Kidney epithelial cell (primary cell): ENCODE measurements at regions not wholly inside any gene's neighbourhood (a gene's known extent, or its start where the extent isn't known, plus 50 kb on each side); places are given as distances from the start of the nearest gene placed in this dataset.
"Not testable (repeated sequence)": the region's sequence is repeated elsewhere in the genome, so short reads cannot be mapped to it uniquely, and the experiment has no call there.

Experiments used
- DNase-seq: peaks from one replicate; pipeline ENCODE4 v3.0.0-alpha.2; 2010; ENCODE audit warnings: low read depth
- H3K27me3 ChIP-seq: 2 replicates; pipeline ENCODE4 v1.6.0; 2011; ENCODE audit warnings: low read length; ENCODE audit not compliant: control insufficient read depth, insufficient read depth
- H3K36me3 ChIP-seq: 2 replicates; pipeline ENCODE4 v1.5.1; 2011; ENCODE audit warnings: low read length; ENCODE audit not compliant: control insufficient read depth, insufficient read depth
- H3K4me3 ChIP-seq: 2 replicates; pipeline ENCODE4 v1.5.1; 2011; ENCODE audit warnings: low read depth, mild to moderate bottlenecking, control low read depth, low read length

GRCh38 chr16:33913601-33914000 is 454.2 kb downstream of the TP53TG3F start:
- DNase-seq, H3K36me3 ChIP-seq, H3K27me3 ChIP-seq, H3K4me3 ChIP-seq: not testable (repeated sequence)

DNA sequence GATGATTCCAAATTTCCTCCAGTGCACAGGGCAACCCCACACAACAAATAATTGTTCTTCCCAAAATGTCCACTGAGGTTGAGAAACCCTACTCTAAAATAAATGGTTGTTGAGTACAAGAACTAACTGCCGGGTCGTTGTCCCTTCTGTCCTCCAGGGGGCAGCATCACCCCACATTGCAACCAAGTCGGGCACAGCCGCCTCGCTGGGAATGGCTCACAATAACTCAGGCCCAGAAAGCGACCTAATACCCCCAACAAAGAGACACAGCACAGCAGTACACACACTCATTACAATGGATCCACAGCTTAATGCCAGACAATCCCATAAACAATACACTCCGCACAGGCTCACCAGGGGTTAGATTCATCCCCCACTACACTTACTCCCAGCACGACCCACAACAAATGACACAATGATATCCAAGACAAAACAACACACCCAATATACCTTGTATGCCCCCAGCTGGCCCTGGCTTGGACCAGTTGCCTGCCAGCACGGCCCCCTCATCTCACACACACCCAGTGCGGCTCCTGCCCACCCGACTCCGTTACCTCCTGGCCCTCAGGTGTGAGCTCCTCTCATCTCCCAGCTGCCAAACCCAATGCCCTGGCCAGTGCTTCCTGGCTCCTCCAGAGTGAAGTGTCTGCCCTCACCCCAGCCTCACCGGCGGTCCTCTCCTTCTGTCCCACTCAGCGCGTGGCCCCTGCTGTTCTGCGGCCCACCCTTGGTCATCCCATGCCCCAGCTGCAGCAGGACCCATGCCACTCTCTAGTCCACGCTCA is 461.5 kb downstream of the TP53TG3F start:
- DNase-seq, H3K36me3 ChIP-seq, H3K27me3 ChIP-seq, H3K4me3 ChIP-seq: not testable (repeated sequence)

GRCh38 chr16:33922914-33923313 is 463.5 kb downstream of the TP53TG3F start:
- not testable (repeated sequence) for H3K4me3 ChIP-seq, H3K36me3 ChIP-seq, H3K27me3 ChIP-seq, DNase-seq

DNA sequence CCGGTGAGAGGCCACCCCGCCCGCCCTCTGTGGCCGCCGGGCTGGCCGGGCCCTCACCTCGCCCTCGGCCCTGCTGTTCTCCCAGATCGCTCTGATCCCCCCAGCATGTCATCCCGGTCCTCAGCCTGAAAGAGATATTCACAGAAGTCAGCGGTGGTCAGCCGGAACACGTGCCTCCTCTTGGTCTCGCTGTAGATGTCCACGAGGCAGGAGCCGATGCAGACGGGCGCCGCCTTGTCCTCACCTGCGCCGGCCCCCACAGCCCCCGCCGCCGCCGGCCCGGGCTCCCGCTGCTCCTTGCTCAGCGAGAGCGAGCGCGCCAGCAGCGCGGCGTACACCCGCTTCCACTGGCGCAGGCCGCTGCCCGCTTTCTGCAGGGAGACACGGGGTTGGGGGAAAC is 468.6 kb downstream of the TP53TG3F start:
- H3K36me3 ChIP-seq, DNase-seq, H3K27me3 ChIP-seq, H3K4me3 ChIP-seq: not testable (repeated sequence)

GRCh38 chr16:33932191-33932590 is 472.8 kb downstream of the TP53TG3F start:
- H3K4me3 ChIP-seq, DNase-seq, H3K36me3 ChIP-seq, H3K27me3 ChIP-seq: not testable (repeated sequence)

GRCh38 chr16:33933039-33933438 is 473.6 kb downstream of the TP53TG3F start:
- H3K27me3 ChIP-seq, DNase-seq, H3K4me3 ChIP-seq, H3K36me3 ChIP-seq: not testable (repeated sequence)

GRCh38 chr16:33935766-33936165 is 476.4 kb downstream of the TP53TG3F start:
- H3K27me3 ChIP-seq, H3K4me3 ChIP-seq, DNase-seq, H3K36me3 ChIP-seq: not testable (repeated sequence)

GRCh38 chr16:33938097-33938496 is 478.7 kb downstream of the TP53TG3F start:
- H3K36me3 ChIP-seq, H3K4me3 ChIP-seq, DNase-seq, H3K27me3 ChIP-seq: not testable (repeated sequence)

- not testable (repeated sequence) for H3K27me3 ChIP-seq, H3K4me3 ChIP-seq, DNase-seq, H3K36me3 ChIP-seq
Observed at GRCh38 chr16:33961536-33961935, 502.1 kb downstream of the TP53TG3F start.

DNA sequence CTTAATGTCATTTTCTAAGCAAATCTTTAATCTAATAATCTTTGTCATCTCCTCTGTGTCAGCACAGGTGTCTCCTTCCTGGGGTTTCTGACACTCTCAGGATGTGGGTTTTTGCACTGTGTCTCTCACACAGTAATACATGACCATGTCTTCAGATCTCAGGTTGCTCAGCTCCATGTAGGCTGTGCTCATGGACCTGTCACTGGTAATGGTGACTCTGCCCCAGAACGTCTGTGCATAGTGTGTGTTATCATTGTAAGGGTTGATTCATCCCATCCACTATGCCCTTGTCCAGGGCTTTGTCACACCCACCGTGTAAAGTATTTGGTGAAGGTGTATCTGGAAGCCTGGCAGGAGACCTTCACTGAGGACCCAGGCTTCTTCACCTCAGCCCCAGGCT is 506.1 kb downstream of the TP53TG3F start:
- H3K27me3 ChIP-seq, H3K36me3 ChIP-seq, DNase-seq, H3K4me3 ChIP-seq: not testable (repeated sequence)

- DNase-seq, H3K27me3 ChIP-seq, H3K36me3 ChIP-seq, H3K4me3 ChIP-seq: not testable (repeated sequence)
Observed at GRCh38 chr16:33966855-33967254, 507.4 kb downstream of the TP53TG3F start.

- DNase-seq, H3K4me3 ChIP-seq, H3K36me3 ChIP-seq, H3K27me3 ChIP-seq: not testable (repeated sequence)
Observed at GRCh38 chr16:33974557-33974956, 515.1 kb downstream of the TP53TG3F start.

DNA sequence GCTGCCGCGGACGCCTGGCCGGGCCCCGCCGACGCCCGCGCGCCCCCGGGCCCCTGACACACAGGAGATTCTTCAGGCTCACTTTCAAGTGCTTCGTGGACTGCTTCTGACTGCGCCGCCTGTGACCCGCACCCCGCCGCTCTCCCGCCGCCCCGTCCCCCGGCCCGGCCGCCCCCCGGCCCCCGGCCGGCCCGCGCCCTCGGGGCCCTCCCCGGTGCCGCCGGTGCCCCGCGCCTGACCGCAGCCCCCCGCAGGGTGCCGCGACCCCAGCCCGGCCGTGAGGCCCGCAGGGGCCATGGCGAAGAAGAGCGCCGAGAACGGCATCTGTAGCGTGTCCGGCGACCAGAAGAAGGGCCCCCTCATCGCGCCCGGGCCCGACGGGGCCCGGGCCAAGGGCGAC is 516.3 kb downstream of the TP53TG3F start:
- not testable (repeated sequence) for H3K4me3 ChIP-seq, H3K36me3 ChIP-seq, DNase-seq, H3K27me3 ChIP-seq

DNA sequence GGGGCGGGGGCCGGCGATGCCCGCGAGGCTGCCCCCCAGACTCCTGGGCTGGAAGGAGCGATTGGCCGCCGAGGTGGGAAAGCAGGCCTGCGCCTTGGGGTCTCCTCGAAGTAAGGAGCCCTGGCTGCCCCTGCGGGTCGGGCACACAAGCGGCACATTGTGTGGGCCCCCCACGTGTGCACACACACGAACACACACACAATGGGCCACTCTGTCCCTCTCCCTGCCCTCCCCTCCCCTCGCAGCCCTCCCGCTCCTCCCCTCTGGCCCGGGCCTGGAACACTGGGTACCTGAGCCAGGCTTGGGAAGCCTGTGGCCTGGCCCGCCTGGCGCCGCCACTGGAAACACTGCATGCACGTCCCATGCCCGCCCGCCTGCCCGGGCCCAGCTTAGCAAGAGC is 517.1 kb downstream of the TP53TG3F start:
- H3K36me3 ChIP-seq, DNase-seq, H3K27me3 ChIP-seq, H3K4me3 ChIP-seq: not testable (repeated sequence)

DNA sequence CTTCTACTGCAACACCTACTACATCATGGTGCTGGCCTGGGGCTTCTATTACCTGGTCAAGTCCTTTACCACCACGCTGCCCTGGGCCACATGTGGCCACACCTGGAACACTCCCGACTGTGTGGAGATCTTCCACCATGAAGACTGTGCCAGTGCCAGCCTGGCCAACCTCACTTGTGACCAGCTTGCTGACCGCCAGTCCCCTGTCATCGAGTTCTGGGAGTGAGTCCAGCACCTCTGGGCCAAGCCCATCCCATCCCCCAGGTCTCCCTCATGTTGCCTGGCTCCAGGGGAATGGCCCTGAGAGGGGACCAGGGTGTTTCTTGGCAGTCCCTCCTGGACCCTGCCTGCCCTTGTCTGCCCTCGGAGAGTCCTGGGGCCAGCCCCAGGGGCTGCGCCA is 519.4 kb downstream of the TP53TG3F start:
- not testable (repeated sequence) for DNase-seq, H3K27me3 ChIP-seq, H3K36me3 ChIP-seq, H3K4me3 ChIP-seq

DNA sequence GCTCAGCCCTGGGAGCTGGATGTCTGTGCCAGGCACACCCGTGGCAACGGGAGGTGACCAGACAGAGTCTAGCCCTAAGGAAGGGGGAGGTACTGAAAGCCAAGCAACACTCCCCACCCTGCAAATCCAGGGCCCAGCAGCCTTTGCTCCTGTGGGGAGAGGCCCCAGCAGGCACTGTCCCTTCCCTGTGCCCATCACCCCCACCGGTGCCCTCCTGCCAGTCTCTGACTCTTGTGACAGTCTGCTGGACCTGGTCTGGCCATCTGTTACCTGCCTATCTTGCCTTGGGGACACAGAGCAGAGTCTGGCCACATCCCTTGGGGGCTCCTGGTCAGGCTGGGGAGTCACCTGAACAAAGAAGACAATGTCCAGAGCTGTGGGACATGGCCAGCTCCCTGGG is 520.2 kb downstream of the TP53TG3F start:
- H3K27me3 ChIP-seq, DNase-seq, H3K4me3 ChIP-seq, H3K36me3 ChIP-seq: not testable (repeated sequence)
